ENCODE measurements at regions not wholly inside any gene's neighbourhood (a gene's known extent, or its start where the extent isn't known, plus 50 kb on each side); places are given as distances from the start of the nearest gene placed in this dataset.

- TF ChIP-seq CEBPB (IDR thresholded peaks at IDR 0.05) (no peak), EP300 (IDR thresholded peaks at IDR 0.05; ENCODE audit: borderline replicate concordance) (no peak)
Measured at GRCh38 chr7:41457832-41458437, 245.0 kb downstream of the INHBA start.

- TF ChIP-seq EP300 (IDR thresholded peaks at IDR 0.05; ENCODE audit: borderline replicate concordance), result no peak
- no peak for TF ChIP-seq CEBPB (IDR thresholded peaks at IDR 0.05)
- no peak for TF ChIP-seq REST (IDR thresholded peaks at IDR 0.05; ENCODE audit: low read depth)
- TF ChIP-seq USF1 (IDR thresholded peaks at IDR 0.05), result no peak
- no peak for TF ChIP-seq EGR1 (IDR thresholded peaks at IDR 0.05)
- TF ChIP-seq RAD21 (IDR thresholded peaks at IDR 0.05; ENCODE audit: low read depth), result no peak
- TF ChIP-seq ZBTB7A (IDR thresholded peaks at IDR 0.05; ENCODE audit: low read depth), result no peak
- TF ChIP-seq FOXM1 (IDR thresholded peaks at IDR 0.05; ENCODE audit: borderline replicate concordance, low read depth), result no peak
- no peak for TF ChIP-seq MAX (IDR thresholded peaks at IDR 0.05)
- TF ChIP-seq CREB1 (IDR thresholded peaks at IDR 0.05; ENCODE audit: low read depth), result no peak
- TF ChIP-seq YY1 (IDR thresholded peaks at IDR 0.05; ENCODE audit: low read depth), result no peak
- TF ChIP-seq NFIC (IDR thresholded peaks at IDR 0.05), result no peak
- TF ChIP-seq TAF1 (IDR thresholded peaks at IDR 0.05; ENCODE audit: low read depth), result no peak
- TF ChIP-seq TEAD4 (IDR thresholded peaks at IDR 0.05), result no peak
- TF ChIP-seq TCF12 (IDR thresholded peaks at IDR 0.05; ENCODE audit: low read depth), result no peak
Measured at GRCh38 chr7:41451826-41452225, 251.1 kb downstream of the INHBA start.

- TF ChIP-seq RAD21 (IDR thresholded peaks at IDR 0.05; ENCODE audit: low read depth) (no peak), FOXM1 (IDR thresholded peaks at IDR 0.05; ENCODE audit: borderline replicate concordance, low read depth) (no peak), TAF1 (IDR thresholded peaks at IDR 0.05; ENCODE audit: low read depth) (no peak), EGR1 (IDR thresholded peaks at IDR 0.05) (no peak), TCF12 (IDR thresholded peaks at IDR 0.05; ENCODE audit: low read depth) (no peak), MAX (IDR thresholded peaks at IDR 0.05) (no peak), TEAD4 (IDR thresholded peaks at IDR 0.05) (no peak), NFIC (IDR thresholded peaks at IDR 0.05) (no peak), EP300 (IDR thresholded peaks at IDR 0.05; ENCODE audit: borderline replicate concordance) (no peak), USF1 (IDR thresholded peaks at IDR 0.05) (no peak)
Measured at GRCh38 chr7:41449694-41450093, 253.2 kb downstream of the INHBA start.

GRCh38 chr7:41449286-41449685 is 253.6 kb downstream of the INHBA start:
- TF ChIP-seq USF1 (IDR thresholded peaks at IDR 0.05) (no peak), MAX (IDR thresholded peaks at IDR 0.05) (no peak), CEBPB (IDR thresholded peaks at IDR 0.05) (no peak), TCF12 (IDR thresholded peaks at IDR 0.05; ENCODE audit: low read depth) (no peak), ZBTB7A (IDR thresholded peaks at IDR 0.05; ENCODE audit: low read depth) (no peak), TEAD4 (IDR thresholded peaks at IDR 0.05) (no peak), NFIC (IDR thresholded peaks at IDR 0.05) (no peak), RAD21 (IDR thresholded peaks at IDR 0.05; ENCODE audit: low read depth) (no peak), FOXM1 (IDR thresholded peaks at IDR 0.05; ENCODE audit: borderline replicate concordance, low read depth) (no peak), CREB1 (IDR thresholded peaks at IDR 0.05; ENCODE audit: low read depth) (no peak), EP300 (IDR thresholded peaks at IDR 0.05; ENCODE audit: borderline replicate concordance) (no peak), EGR1 (IDR thresholded peaks at IDR 0.05) (no peak), REST (IDR thresholded peaks at IDR 0.05; ENCODE audit: low read depth) (no peak), TAF1 (IDR thresholded peaks at IDR 0.05; ENCODE audit: low read depth) (no peak), YY1 (IDR thresholded peaks at IDR 0.05; ENCODE audit: low read depth) (no peak)

GRCh38 chr7:41448104-41448503 is 254.8 kb downstream of the INHBA start:
- TF ChIP-seq FOXM1 (IDR thresholded peaks at IDR 0.05; ENCODE audit: borderline replicate concordance, low read depth), result no peak
- TF ChIP-seq TEAD4 (IDR thresholded peaks at IDR 0.05), result no peak
- TF ChIP-seq ZBTB7A (IDR thresholded peaks at IDR 0.05; ENCODE audit: low read depth), result no peak
- no peak for TF ChIP-seq TAF1 (IDR thresholded peaks at IDR 0.05; ENCODE audit: low read depth)
- TF ChIP-seq TCF12 (IDR thresholded peaks at IDR 0.05; ENCODE audit: low read depth), result no peak
- no peak for TF ChIP-seq USF1 (IDR thresholded peaks at IDR 0.05)

Measured in Ishikawa (cell line).